Sigmoid colon (tissue), 6 donors: ENCODE measurements at regions not wholly inside any gene's neighbourhood (a gene's known extent, or its start where the extent isn't known, plus 50 kb on each side); places are given as distances from the start of the nearest gene placed in this dataset.

ENCODE experiments used
- DNase-seq: peaks from one replicate; pipeline ENCODE4 v3.0.0-alpha.2; 2019
- H3K27ac ChIP-seq, 4 donors: fragments of 200-600 bp; sonication (generic); one replicate each; pipeline ENCODE4 v1.5.1; 2016 to 2019; ENCODE audit warnings: mild to moderate bottlenecking in 1 of 4
- H3K27me3 ChIP-seq, 3 donors: fragments of 200-600 bp; sonication (generic); one replicate each; pipeline ENCODE4 v1.5.1; 2019; ENCODE audit warnings: mild to moderate bottlenecking in 1 of 3
- H3K36me3 ChIP-seq, 4 donors: fragments of 200-600 bp; sonication (generic); one replicate each; pipeline ENCODE4 v1.5.1; 2016 to 2019
- H3K4me1 ChIP-seq, 4 donors: fragments of 200-600 bp; sonication (generic); one replicate each; pipeline ENCODE4 v1.5.1; 2017 to 2019
- H3K4me3 ChIP-seq, 4 donors: fragments of 200-600 bp; sonication (generic); one replicate each; pipeline ENCODE4 v1.5.1; 2017 to 2019; ENCODE audit warnings: mild to moderate bottlenecking in 2 of 4, moderate library complexity in 1 of 4
- H3K9me3 ChIP-seq, 4 donors: fragments of 200-600 bp in 3 of 4; sonication (generic) in 3 of 4; one replicate each; pipeline versions ENCODE4 v1.5.1 to v1.6.1; 2013 to 2019
- EP300 ChIP-seq, 4 donors: sonication (generic); formaldehyde crosslinking; IDR thresholded peaks; one replicate each; pipeline ENCODE4 v1.6.1; 2017; ENCODE audit warnings: antibody characterized with exemption in 4 of 4
- POLR2A ChIP-seq, 2 donors: fragments of 450-650 bp; IDR thresholded peaks; one replicate each; pipeline ENCODE4 v1.6.1; 2016; ENCODE audit warnings: antibody characterized with exemption in 2 of 2, mild to moderate bottlenecking in 2 of 2, moderate library complexity in 2 of 2
- POLR2AphosphoS5 ChIP-seq, 4 donors: sonication (generic); formaldehyde crosslinking; IDR thresholded peaks; one replicate each; pipeline ENCODE4 v1.6.1; 2017; ENCODE audit warnings: antibody characterized with exemption in 4 of 4
- WGBS, 2 donors: extraction: QIAGEN DNeasy Blood & Tissue Kit; methylation state at CpG; one replicate each; pipeline ENCODE4 v1.1.7; 2013; 5-methylcytosine and 5-hydroxymethylcytosine counted together
- intact Hi-C: fragments of 100-400 bp; cut with DNase I; formaldehyde crosslinking; loops from one replicate; pipeline ENCODE4 v1.15.1; 2023
- TF ChIP-seq, protein P1 (sequence below), 4 experiments: fragments of 450-650 bp in 3 of 4; fragments of 200-600 bp in 1 of 4; IDR thresholded peaks; one replicate each; pipeline ENCODE4 v1.5.1; 2016 to 2019; ENCODE audit warnings: antibody characterized with exemption in 4 of 4, mild to moderate bottlenecking in 3 of 4, moderate library complexity in 2 of 4
- donor health status: healthy with polysubstance abuse.
- donor health status: healthy.

DNA sequence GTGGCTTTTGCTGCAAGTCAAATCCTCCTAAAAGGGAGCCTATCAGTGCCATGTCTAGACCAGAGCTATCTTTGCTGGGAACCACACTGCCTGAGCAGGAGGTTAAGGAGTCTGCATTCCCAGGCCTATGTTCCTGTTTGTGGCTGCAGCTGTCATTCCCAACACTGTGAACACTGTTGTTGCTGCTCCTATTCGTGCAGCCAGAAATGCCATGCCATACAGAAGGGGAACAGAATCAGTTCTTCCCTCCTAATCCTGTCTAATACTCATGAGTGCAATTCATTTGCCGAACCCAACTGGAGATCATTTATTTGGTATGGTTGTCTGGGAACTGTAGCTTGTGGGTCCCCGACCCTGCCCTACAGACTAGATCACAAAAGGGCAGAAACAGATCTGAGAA is 406.5 kb upstream of the GJE1 start:
- Histone ChIP-seq H3K4me3 (no peak overlapping the region), H3K27ac (no peak overlapping the region), H3K4me1 (no peaks in the 10 kb centered on the region), H3K36me3 (no peaks in the 10 kb centered on the region), H3K27me3 (no peaks in the 10 kb centered on the region), H3K9me3 (peaks cover 0 to 2% (median 0%) of the 10 kb centered on the region in 4 donors)
- whole genome bisulfite sequencing, 2 donors = 71 to 73% methylated on average over 3 of the region's 3 CpGs
- DNase-seq = no peak
- no peak for TF ChIP-seq POLR2A (IDR thresholded peaks at IDR 0.05)
- no peak for TF ChIP-seq POLR2AphosphoS5 (IDR thresholded peaks at IDR 0.05)
- TF ChIP-seq, protein P1, sequence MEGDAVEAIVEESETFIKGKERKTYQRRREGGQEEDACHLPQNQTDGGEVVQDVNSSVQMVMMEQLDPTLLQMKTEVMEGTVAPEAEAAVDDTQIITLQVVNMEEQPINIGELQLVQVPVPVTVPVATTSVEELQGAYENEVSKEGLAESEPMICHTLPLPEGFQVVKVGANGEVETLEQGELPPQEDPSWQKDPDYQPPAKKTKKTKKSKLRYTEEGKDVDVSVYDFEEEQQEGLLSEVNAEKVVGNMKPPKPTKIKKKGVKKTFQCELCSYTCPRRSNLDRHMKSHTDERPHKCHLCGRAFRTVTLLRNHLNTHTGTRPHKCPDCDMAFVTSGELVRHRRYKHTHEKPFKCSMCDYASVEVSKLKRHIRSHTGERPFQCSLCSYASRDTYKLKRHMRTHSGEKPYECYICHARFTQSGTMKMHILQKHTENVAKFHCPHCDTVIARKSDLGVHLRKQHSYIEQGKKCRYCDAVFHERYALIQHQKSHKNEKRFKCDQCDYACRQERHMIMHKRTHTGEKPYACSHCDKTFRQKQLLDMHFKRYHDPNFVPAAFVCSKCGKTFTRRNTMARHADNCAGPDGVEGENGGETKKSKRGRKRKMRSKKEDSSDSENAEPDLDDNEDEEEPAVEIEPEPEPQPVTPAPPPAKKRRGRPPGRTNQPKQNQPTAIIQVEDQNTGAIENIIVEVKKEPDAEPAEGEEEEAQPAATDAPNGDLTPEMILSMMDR (IDR thresholded peaks at IDR 0.05) = no peak
- no peak for TF ChIP-seq EP300 (IDR thresholded peaks at IDR 0.05)
- intact Hi-C loops = no loop called here

DNA sequence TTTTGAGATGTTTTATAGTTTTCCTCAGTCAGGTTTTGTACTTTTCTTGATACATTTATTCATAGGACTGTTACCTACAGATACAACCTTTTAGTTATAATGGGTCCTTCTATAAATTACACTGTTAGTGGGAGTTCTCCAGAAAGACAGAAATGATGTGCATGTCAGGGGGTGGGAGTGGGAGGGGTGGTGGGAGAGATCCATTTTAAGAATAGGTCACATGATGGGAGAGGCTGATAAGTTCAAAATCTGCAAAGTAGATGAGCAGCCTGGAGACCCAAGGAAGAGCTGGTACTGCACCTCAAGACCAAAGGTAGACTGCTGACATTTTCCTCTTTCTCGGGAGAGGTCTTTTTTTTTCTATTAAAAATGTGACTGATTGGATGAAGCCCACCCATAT is 408.0 kb upstream of the GJE1 start:
- intact Hi-C loops = no loop called here
- no peaks in the 10 kb centered on the region for H3K27me3 ChIP-seq
- no peak overlapping the region for H3K27ac ChIP-seq
- DNase-seq = no peak
- no peaks in the 10 kb centered on the region for H3K9me3 ChIP-seq
- no peaks in the 10 kb centered on the region for H3K4me1 ChIP-seq
- WGBS, 2 donors = 84 to 85% methylated on average over 1 of the region's 1 CpG
- H3K36me3 ChIP-seq = no peaks in the 10 kb centered on the region
- TF ChIP-seq POLR2A (IDR thresholded peaks at IDR 0.05) (no peak), EP300 (IDR thresholded peaks at IDR 0.05) (no peak), POLR2AphosphoS5 (IDR thresholded peaks at IDR 0.05) (no peak)
- TF ChIP-seq, protein P1 (IDR thresholded peaks at IDR 0.05) = no peak
- H3K4me3 ChIP-seq = no peak overlapping the region

DNA sequence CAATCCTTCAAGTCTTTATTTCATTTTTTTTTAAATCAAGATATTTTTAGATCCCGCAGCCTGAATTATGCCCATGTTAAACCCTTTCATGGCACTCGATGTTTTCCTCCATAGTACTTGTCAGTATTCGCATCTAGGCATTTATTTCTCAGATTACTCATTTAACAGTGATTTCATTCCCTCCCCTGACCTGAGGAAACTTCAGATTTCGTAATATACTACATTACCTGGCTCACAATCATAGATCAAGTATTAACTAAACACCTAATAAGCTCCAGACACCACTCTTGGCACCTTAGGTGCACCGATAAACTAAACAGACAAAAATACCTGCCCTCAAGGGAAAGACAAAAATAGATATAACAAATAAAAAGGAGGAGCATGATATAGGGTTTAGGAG is 413.2 kb upstream of the GJE1 start:
- no peaks in the 10 kb centered on the region for H3K9me3 ChIP-seq
- H3K36me3 ChIP-seq = no peaks in the 10 kb centered on the region
- intact Hi-C loops = no loop called here
- 74 to 81% methylated on average over 5 of the region's 5 CpGs for WGBS, 2 donors
- H3K27ac ChIP-seq = no peak overlapping the region
- H3K4me3 ChIP-seq = no peak overlapping the region
- no peak for DNase-seq
- TF ChIP-seq, protein P1 (IDR thresholded peaks at IDR 0.05) = no peak
- no peak for TF ChIP-seq EP300 (IDR thresholded peaks at IDR 0.05)
- no peak for TF ChIP-seq POLR2AphosphoS5 (IDR thresholded peaks at IDR 0.05)
- no peak for TF ChIP-seq POLR2A (IDR thresholded peaks at IDR 0.05)
- no peaks in the 10 kb centered on the region for H3K4me1 ChIP-seq
- no peaks in the 10 kb centered on the region for H3K27me3 ChIP-seq

DNA sequence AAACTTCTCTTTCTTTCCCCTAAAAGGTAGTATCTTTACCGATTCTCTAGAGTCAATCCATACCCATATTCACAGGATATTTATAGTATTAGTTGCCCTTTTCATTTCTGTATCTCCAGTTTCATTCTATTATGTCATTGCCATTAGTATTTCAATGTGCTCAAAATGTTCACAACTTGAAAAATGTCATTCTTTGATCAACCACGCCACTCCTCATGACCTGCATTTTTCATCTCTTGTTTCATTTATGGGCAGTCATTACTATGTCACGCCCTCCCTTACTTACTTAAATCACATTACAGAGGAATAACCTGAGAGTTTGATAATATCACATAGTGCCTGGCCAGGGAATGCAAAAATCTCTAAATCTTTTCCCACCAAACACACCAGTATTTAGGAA is 427.3 kb upstream of the GJE1 start:
- Histone ChIP-seq H3K4me3 (no peak overlapping the region), H3K27me3 (no peaks in the 10 kb centered on the region), H3K36me3 (no peaks in the 10 kb centered on the region), H3K9me3 (no peaks in the 10 kb centered on the region), H3K4me1 (peaks cover 0 to 4% (median 0%) of the 10 kb centered on the region in 4 donors), H3K27ac (no peak overlapping the region)
- TF ChIP-seq POLR2A (IDR thresholded peaks at IDR 0.05) = no peak
- TF ChIP-seq EP300 (IDR thresholded peaks at IDR 0.05) = no peak
- TF ChIP-seq, protein P1 (IDR thresholded peaks at IDR 0.05) = no peak
- no peak for TF ChIP-seq POLR2AphosphoS5 (IDR thresholded peaks at IDR 0.05)
- intact Hi-C loops = no loop called here
- DNase-seq = no peak
- WGBS, 2 donors = 64 to 79% methylated on average over 3 of the region's 3 CpGs

DNA sequence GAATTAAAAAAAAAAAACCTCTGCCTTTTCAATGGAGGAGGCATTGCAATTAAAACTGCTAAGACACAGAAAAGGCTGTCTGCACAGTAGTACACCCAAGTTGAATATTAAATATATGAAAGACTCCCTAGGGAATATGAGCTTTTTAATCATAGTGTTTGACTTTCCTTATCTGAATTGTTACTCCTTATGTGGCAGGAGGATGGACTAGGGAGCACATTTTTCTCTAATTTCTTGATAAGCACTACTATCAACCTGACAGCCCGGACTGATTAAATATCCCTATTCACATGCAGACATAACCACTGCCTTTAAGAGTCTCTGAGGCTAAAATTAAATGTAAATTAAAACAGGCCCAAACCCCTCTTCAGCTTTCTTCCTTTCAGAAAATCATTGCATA is 428.6 kb upstream of the GJE1 start:
- TF ChIP-seq, protein P1 (IDR thresholded peaks at IDR 0.05) = no peak
- no peak for TF ChIP-seq POLR2A (IDR thresholded peaks at IDR 0.05)
- 83 to 94% methylated on average over 1 of the region's 1 CpG for WGBS, 2 donors

More for the DNA sequence above, 428.6 kb upstream of the GJE1 start:
- H3K9me3 ChIP-seq = no peaks in the 10 kb centered on the region
- no peak overlapping the region for H3K4me3 ChIP-seq
- H3K27me3 ChIP-seq = no peaks in the 10 kb centered on the region
- H3K27ac ChIP-seq = no peak overlapping the region
- H3K36me3 ChIP-seq = no peaks in the 10 kb centered on the region
- H3K4me1 ChIP-seq = peaks cover 0 to 4% (median 0%) of the 10 kb centered on the region in 4 donors
- DNase-seq = no peak
- intact Hi-C loops = no loop called here
